Adrenal gland (tissue), 9 donors: ENCODE measurements at regions not wholly inside any gene's neighbourhood (a gene's known extent, or its start where the extent isn't known, plus 50 kb on each side); places are given as distances from the start of the nearest gene placed in this dataset.
"Not testable (repeated sequence)": the region's sequence is repeated elsewhere in the genome, so short reads cannot be mapped to it uniquely, and the experiment has no call there.

Source experiments
- DNase-seq, 7 donors: peaks; one replicate each; pipeline ENCODE4 v3.0.0-alpha.2; 2019 to 2020
- H3K27ac ChIP-seq, 5 donors: fragments of 200-600 bp; sonication (generic) in 4 of 5; 1 replicate in 3 of 5; 2 replicates in 2 of 5; pipeline versions ENCODE4 v1.5.1 to v1.8.0; 2016 to 2020; ENCODE audit warnings: mild to moderate bottlenecking in 1 of 5
- H3K27me3 ChIP-seq: fragments of 200-600 bp; 2 replicates; pipeline ENCODE4 v1.8.0; 2021
- H3K36me3 ChIP-seq, 2 donors: fragments of 200-600 bp; replicated peaks in 1 of 2; 1 replicate in 1 of 2; 2 replicates in 1 of 2; pipeline versions ENCODE4 v1.5.1 to v1.8.0; 2018 to 2022
- H3K4me1 ChIP-seq, 2 donors: fragments of 200-600 bp; replicated peaks in 1 of 2; 1 replicate in 1 of 2; 2 replicates in 1 of 2; pipeline versions ENCODE4 v1.5.1 to v1.8.0; 2018 to 2021
- H3K4me3 ChIP-seq, 4 donors: fragments of 200-600 bp; sonication (generic) in 3 of 4; one replicate each; pipeline ENCODE4 v1.5.1; 2016 to 2018
- H3K9me3 ChIP-seq, 3 donors: fragments of 200-600 bp; sonication (generic) in 1 of 3; replicated peaks in 1 of 3; 1 replicate in 2 of 3; 2 replicates in 1 of 3; pipeline versions ENCODE4 v1.5.1 to v1.8.0; 2016 to 2021
- POLR2A ChIP-seq, 2 donors: fragments of 450-650 bp; IDR thresholded peaks; one replicate each; pipeline ENCODE4 v1.6.1; 2017; ENCODE audit warnings: antibody characterized with exemption in 2 of 2, mild to moderate bottlenecking in 2 of 2, moderate library complexity in 1 of 2
- WGBS, 4 donors: extraction: QIAGEN DNeasy Blood & Tissue Kit in 2 of 4; methylation state at CpG; one replicate each; pipeline versions ENCODE4 v1.1.5 to v1.1.7; 2013 to 2017; 5-methylcytosine and 5-hydroxymethylcytosine counted together
- intact Hi-C, 2 donors: fragments of 100-400 bp; cut with DNase I; formaldehyde crosslinking; loops; one replicate each; pipeline versions ENCODE4 v1.14.1 to v1.15.0; 2022 to 2023
- donor health status: healthy with polysubstance abuse.
- donor health status: Bipolar disorder and iron deficiency.
- donor health status: DM: yes; HTN: yes; CAD: no.
- donor health status: DM: no; HTN: no; CAD: no.
- donor health status: DM: no; HTN: no; CAD: no.

- H3K9me3 ChIP-seq, H3K4me3 ChIP-seq, DNase-seq, H3K4me1 ChIP-seq, H3K36me3 ChIP-seq, intact Hi-C loops, H3K27me3 ChIP-seq, H3K27ac ChIP-seq: not testable (repeated sequence)
- WGBS, 4 donors: 72 to 81% (median 73%) methylated on average over 5 to 6 of the region's 7 CpGs; no CpG with 5 or more reads in 1 of the 4 donors
These were observed 54.1 kb upstream of the NBPF9 start for GRCh38 chr1:149157409-149157808.

GRCh38 chr1:149158308-149158707, 55.0 kb upstream of the NBPF9 start:
- H3K36me3 ChIP-seq, H3K9me3 ChIP-seq, H3K4me1 ChIP-seq, H3K27me3 ChIP-seq, DNase-seq, H3K4me3 ChIP-seq, intact Hi-C loops, H3K27ac ChIP-seq: not testable (repeated sequence)
- WGBS, 4 donors: 41 to 70% (median 49%) methylated on average over 1 to 3 of the region's 3 CpGs

- peak overlapping the region in 1 of 5 donors; percentile 49 for H3K27ac ChIP-seq
- H3K4me3 ChIP-seq, H3K36me3 ChIP-seq, H3K4me1 ChIP-seq, intact Hi-C loops, H3K27me3 ChIP-seq, DNase-seq, H3K9me3 ChIP-seq: not testable (repeated sequence)
- 0 to 13% methylated on average over 1 of the region's 19 CpGs; no CpG with 5 or more reads in 2 of the 4 donors for WGBS, 4 donors
These were observed 59.7 kb upstream of the NBPF9 start for GRCh38 chr1:149163063-149163444.

- 40 to 54% (median 47%) methylated on average over 2 to 6 of the region's 7 CpGs; no CpG with 5 or more reads in 1 of the 4 donors for WGBS, 4 donors
- intact Hi-C loops, H3K9me3 ChIP-seq, H3K27me3 ChIP-seq, H3K4me1 ChIP-seq, H3K4me3 ChIP-seq, DNase-seq, H3K36me3 ChIP-seq, H3K27ac ChIP-seq: not testable (repeated sequence)
These were observed 71.4 kb upstream of the NBPF9 start for GRCh38 chr1:149174765-149175164.

DNA sequence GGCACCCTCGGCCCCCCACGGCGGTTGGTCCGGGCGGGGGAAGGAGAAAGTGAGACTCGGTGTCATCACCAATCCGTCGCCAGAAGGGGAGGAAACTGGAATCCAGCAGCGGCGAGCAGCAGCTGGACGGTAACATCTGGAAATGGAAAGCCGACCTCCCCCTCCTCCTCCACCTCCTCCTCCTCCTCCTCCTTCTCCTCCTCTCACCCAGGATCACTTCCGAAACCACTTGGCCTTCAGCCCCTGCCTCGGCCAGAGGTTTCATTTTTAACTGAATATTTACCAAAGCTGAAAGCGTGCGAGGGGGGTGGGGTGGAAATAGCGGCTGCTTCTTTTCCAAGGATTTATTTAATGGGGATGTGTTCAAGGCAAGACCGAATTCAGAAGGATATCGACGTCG, 72.5 kb upstream of the NBPF9 start:
- intact Hi-C loops, H3K9me3 ChIP-seq, H3K4me1 ChIP-seq, H3K36me3 ChIP-seq, H3K27ac ChIP-seq, H3K27me3 ChIP-seq: not testable (repeated sequence)
- 0% methylated on average over 6 to 9 of the region's 21 CpGs; no CpG with 5 or more reads in 1 of the 4 donors for WGBS, 4 donors
- H3K4me3 ChIP-seq: peak overlapping the region in 1 of 4 donors; percentile 46
- peak; percentile 13 to 62 (median 20) for DNase-seq
- TF ChIP-seq POLR2A (IDR thresholded peaks at IDR 0.05): peak in 1 of 2 donors; percentile 15

DNA sequence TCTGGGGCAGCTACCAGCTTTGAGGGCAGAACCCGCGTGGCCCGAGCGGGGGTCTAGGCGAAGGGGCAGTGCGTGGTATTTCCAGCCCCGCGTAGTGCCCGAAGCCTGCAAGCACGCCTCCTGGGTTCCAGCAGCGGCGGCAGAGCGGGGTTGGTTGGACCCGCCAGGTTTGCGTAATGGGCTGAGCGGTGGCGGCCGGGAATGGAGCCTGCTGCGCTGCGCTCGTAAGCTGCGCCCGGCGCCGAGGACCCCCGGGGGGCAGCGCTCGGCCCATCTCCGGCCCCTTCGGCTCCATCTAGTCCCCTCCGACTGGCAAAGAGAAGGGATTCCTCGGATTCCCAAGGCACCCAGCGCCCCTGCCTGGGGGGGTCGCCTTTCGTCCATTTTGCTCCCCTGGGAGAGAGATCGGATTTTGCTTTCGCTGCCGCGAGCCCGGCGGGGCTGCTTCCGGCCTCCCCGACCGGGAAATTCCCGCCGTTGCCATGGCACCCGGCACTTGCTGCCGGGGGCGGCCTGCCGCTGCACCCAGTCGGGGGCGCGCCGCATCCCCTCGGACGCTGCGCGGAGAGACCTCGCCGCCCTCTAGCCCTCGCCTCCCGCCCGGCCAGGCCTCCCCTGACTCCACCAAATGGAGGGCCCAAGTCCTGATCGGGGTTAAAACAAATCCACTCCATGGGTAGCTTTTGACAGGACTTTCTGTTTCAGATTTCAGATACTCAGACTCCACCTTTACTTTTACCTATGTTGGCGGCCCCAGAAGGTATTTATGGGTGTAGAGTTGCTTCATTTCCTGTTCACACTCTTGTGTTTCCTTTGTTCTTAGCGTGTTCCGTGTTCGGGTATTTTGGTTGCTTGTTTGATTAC, 73.3 kb upstream of the NBPF9 start:
- intact Hi-C loops, H3K9me3 ChIP-seq, H3K36me3 ChIP-seq, H3K27me3 ChIP-seq, H3K4me1 ChIP-seq: not testable (repeated sequence)
- DNase-seq: peak; percentile 12 to 69 (median 42)
- 0 to 10% (median 0%) methylated on average over 1 to 35 of the region's 68 CpGs for WGBS, 4 donors
- Histone ChIP-seq H3K4me3 (peak overlapping the region in 2 of 4 donors; percentile 53 to 59), H3K27ac (peak overlapping the region in 4 of 5 donors; percentile 40 to 86 (median 77))

DNA sequence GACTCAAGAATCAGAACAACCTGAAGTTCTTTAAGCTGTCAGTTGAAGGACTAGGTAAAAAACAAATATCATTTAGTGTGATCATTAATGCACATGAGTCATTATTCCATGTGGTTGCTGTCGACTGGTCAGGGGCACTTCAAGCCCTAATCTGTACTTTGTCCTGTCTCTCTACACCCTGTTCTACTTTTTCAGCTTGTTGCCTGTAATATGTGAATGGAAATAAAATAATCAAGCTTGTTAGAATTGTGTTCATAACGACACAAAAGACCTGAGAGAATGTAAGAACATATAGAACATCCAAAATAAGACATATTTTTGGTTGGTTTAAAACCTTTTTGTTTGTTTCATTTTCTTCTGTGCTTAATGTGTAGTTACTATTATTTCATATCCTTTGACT, 87.4 kb upstream of the NBPF9 start:
- 42 to 65% (median 58%) methylated on average over 2 of the region's 2 CpGs for WGBS, 4 donors
- H3K4me1 ChIP-seq, H3K9me3 ChIP-seq, H3K27ac ChIP-seq, intact Hi-C loops, H3K27me3 ChIP-seq, DNase-seq, H3K4me3 ChIP-seq, H3K36me3 ChIP-seq: not testable (repeated sequence)

GRCh38 chr1:149196651-149197050, 93.3 kb upstream of the NBPF9 start:
- intact Hi-C loops, DNase-seq, H3K27ac ChIP-seq, H3K4me1 ChIP-seq, H3K27me3 ChIP-seq, H3K36me3 ChIP-seq, H3K9me3 ChIP-seq, H3K4me3 ChIP-seq: not testable (repeated sequence)
- 92 to 100% (median 98%) methylated on average over 1 of the region's 1 CpG for WGBS, 4 donors

- intact Hi-C loops, H3K27me3 ChIP-seq, H3K4me1 ChIP-seq, DNase-seq, H3K4me3 ChIP-seq, H3K36me3 ChIP-seq, H3K9me3 ChIP-seq, H3K27ac ChIP-seq: not testable (repeated sequence)
- 42 to 62% (median 49%) methylated on average over 1 of the region's 1 CpG for WGBS, 4 donors
These were observed 97.2 kb upstream of the NBPF9 start for GRCh38 chr1:149200567-149200966.

- H3K36me3 ChIP-seq, DNase-seq, H3K9me3 ChIP-seq, H3K4me1 ChIP-seq, H3K27me3 ChIP-seq, intact Hi-C loops, H3K27ac ChIP-seq, H3K4me3 ChIP-seq: not testable (repeated sequence)
- WGBS, 4 donors: 83 to 100% methylated on average over 1 of the region's 1 CpG; no CpG with 5 or more reads in 2 of the 4 donors
These were observed 98.9 kb upstream of the NBPF9 start for GRCh38 chr1:149202283-149202682.

GRCh38 chr1:149204396-149204795, 101.0 kb upstream of the NBPF9 start:
- intact Hi-C loops, DNase-seq, H3K27ac ChIP-seq, H3K4me1 ChIP-seq, H3K4me3 ChIP-seq, H3K36me3 ChIP-seq, H3K27me3 ChIP-seq, H3K9me3 ChIP-seq: not testable (repeated sequence)
- WGBS, 4 donors: 45 to 75% methylated on average over 2 of the region's 2 CpGs; no CpG with 5 or more reads in 2 of the 4 donors
